HCT116 (cell line): ENCODE measurements at regions not wholly inside any gene's neighbourhood (a gene's known extent, or its start where the extent isn't known, plus 50 kb on each side); places are given as distances from the start of the nearest gene placed in this dataset.

ENCODE experiments used
- ATAC-seq: fragments of 200-7000 bp; cut with Tn5 transposase; 2 replicates; pipeline ENCODE4 v1.9.1; 2020; ENCODE audit warnings: mild to moderate bottlenecking, moderate library complexity
- BruUV-seq: library from RNA; stranded (reverse); fragments of 400-500 nt; replicated peaks from 2 replicates; lab custom pipeline; 2021; lab: Mats Ljungman, UMichigan
- CTCF ChIA-PET: fragments of 300-600 bp; sonication (Branson Sonifier 250); formaldehyde crosslinking; loops from one replicate; lab custom pipeline; 2021; ENCODE audit warnings: antibody characterized with exemption; lab: Charles Lee
- POLR2A ChIA-PET: fragments of 300-600, 350-600 bp; sonication (Branson Sonifier 250); formaldehyde crosslinking; loops from one replicate; lab custom pipeline; 2021; ENCODE audit warnings: antibody characterized with exemption; lab: Charles Lee
- RAD21 ChIA-PET, 2 experiments: fragments of 300-600 bp; sonication (Branson Sonifier 250); formaldehyde crosslinking; loops; one replicate each; lab custom pipeline; 2023; ENCODE audit warnings: low total read pairs in 2 of 2; ENCODE audit not compliant: uncharacterized antibody in 2 of 2, unreplicated experiment in 2 of 2, low non-redundant PET in 1 of 2; lab: Charles Lee
- DNase-seq: peaks from one replicate; pipeline ENCODE4 v3.0.0-alpha.2; 2010; ENCODE audit warnings: low read depth, low spot score
- H2AFZ ChIP-seq: fragments of 200-600 bp; shearing (Covaris generic), sonication (generic); 2 replicates; pipeline ENCODE4 v1.6.1; 2017; ENCODE audit warnings: low read depth, mixed run types, mixed read lengths, antibody characterized with exemption, low read length; ENCODE audit not compliant: poor library complexity, severe bottlenecking
- H3K27ac ChIP-seq: 2 replicates; pipeline ENCODE4 v1.5.1; 2012; ENCODE audit warnings: low read depth, low read length
- H3K27me3 ChIP-seq: fragments of 200-600 bp; sonication (generic); 2 replicates; pipeline ENCODE4 v1.6.1; 2016; ENCODE audit warnings: mixed run types, low read length, mixed read lengths; ENCODE audit not compliant: insufficient read depth
- H3K36me3 ChIP-seq, 2 experiments: fragments of 200-500 bp in 1 of 2; fragments of 200-600 bp in 1 of 2; sonication (Bioruptor generic) in 1 of 2; sonication (generic) in 1 of 2; 2 replicates each; pipeline versions ENCODE4 v1.5.1 to v1.6.1; 2014 to 2016; ENCODE audit warnings: low read length in 2 of 2, inconsistent platforms in 1 of 2, mixed read lengths in 1 of 2, mixed run types in 1 of 2; ENCODE audit not compliant: insufficient read depth in 2 of 2, control insufficient read depth in 1 of 2
- H3K4me1 ChIP-seq, 2 experiments: fragments of 200-600 bp in 1 of 2; sonication (generic) in 1 of 2; 2 replicates each; pipeline versions ENCODE4 v1.5.1 to v1.6.1; 2012 to 2017; ENCODE audit warnings: low read length in 2 of 2, inconsistent platforms in 1 of 2, mild to moderate bottlenecking in 1 of 2, mixed read lengths in 1 of 2, mixed run types in 1 of 2, moderate library complexity in 1 of 2; ENCODE audit not compliant: insufficient read depth in 2 of 2, control insufficient read depth in 1 of 2
- H3K4me2 ChIP-seq: fragments of 200-600 bp; sonication (generic); 2 replicates; pipeline ENCODE4 v1.6.1; 2017; ENCODE audit warnings: mixed run types, low read length, mixed read lengths
- H3K4me3 ChIP-seq, 2 experiments: fragments of 200-600 bp in 1 of 2; sonication (generic) in 1 of 2; replicated peaks in 1 of 2; 2 replicates each; pipeline ENCODE4 v1.5.1; 2011 to 2016; ENCODE audit warnings: low read length in 2 of 2, control low read depth in 1 of 2, low read depth in 1 of 2, mild to moderate bottlenecking in 1 of 2, mixed read lengths in 1 of 2, mixed run types in 1 of 2
- H3K79me2 ChIP-seq: fragments of 200-600 bp; sonication (generic); 2 replicates; pipeline ENCODE4 v1.6.1; 2017; ENCODE audit warnings: mild to moderate bottlenecking, mixed run types, low read length, moderate library complexity, mixed read lengths; ENCODE audit not compliant: insufficient read depth
- H3K9ac ChIP-seq: fragments of 200-600 bp; sonication (generic); 2 replicates; pipeline ENCODE4 v1.6.1; 2016; ENCODE audit warnings: low read length, mixed read lengths
- H3K9me2 ChIP-seq: fragments of 200-600 bp; sonication (generic), shearing (Covaris generic); 2 replicates; pipeline ENCODE4 v1.6.1; 2017; ENCODE audit warnings: mixed run types, mild to moderate bottlenecking, moderate library complexity; ENCODE audit not compliant: insufficient read depth
- H3K9me3 ChIP-seq, 2 experiments: fragments of 200-500 bp in 1 of 2; fragments of 200-600 bp in 1 of 2; sonication (Bioruptor generic) in 1 of 2; sonication (generic) in 1 of 2; 2 replicates each; pipeline ENCODE4 v1.6.1; 2014 to 2017; ENCODE audit warnings: low read length in 2 of 2, mixed read lengths in 2 of 2, inconsistent platforms in 1 of 2, low read depth in 1 of 2, mild to moderate bottlenecking in 1 of 2, mixed run types in 1 of 2, moderate library complexity in 1 of 2; ENCODE audit not compliant: control insufficient read depth in 1 of 2, insufficient read depth in 1 of 2
- H4K20me1 ChIP-seq: fragments of 200-600 bp; sonication (generic), shearing (Covaris generic); 2 replicates; pipeline ENCODE4 v1.6.1; 2017; ENCODE audit warnings: mixed run types, mild to moderate bottlenecking, moderate library complexity; ENCODE audit not compliant: insufficient read depth
- CBX3 ChIP-seq: IDR thresholded peaks from 2 replicates; pipeline ENCODE4 v1.6.1; 2012; ENCODE audit warnings: low read depth
- CEBPB ChIP-seq: IDR thresholded peaks from 2 replicates; pipeline ENCODE4 v1.6.1; 2012; ENCODE audit warnings: low read depth
- EGR1 ChIP-seq: IDR thresholded peaks from 2 replicates; pipeline ENCODE4 v1.6.1; 2012; ENCODE audit warnings: low read depth
- ELF1 ChIP-seq: IDR thresholded peaks from 2 replicates; pipeline ENCODE4 v1.6.1; 2012; ENCODE audit warnings: low read depth, borderline replicate concordance
- EZH2 ChIP-seq: fragments of 200-600 bp; sonication (generic); IDR thresholded peaks from 2 replicates; pipeline ENCODE4 v1.6.1; 2017; ENCODE audit warnings: antibody characterized with exemption, mixed run types
- EZH2phosphoT487 ChIP-seq: fragments of 200-600 bp; IDR thresholded peaks from 2 replicates; pipeline ENCODE4 v1.6.1; 2018; ENCODE audit warnings: antibody characterized with exemption, borderline replicate concordance
- FOSL1 ChIP-seq: IDR thresholded peaks from 2 replicates; pipeline ENCODE4 v1.6.1; 2012; ENCODE audit warnings: low read depth
- JUND ChIP-seq: IDR thresholded peaks from 2 replicates; pipeline ENCODE4 v1.6.1; 2012
- POLR2A ChIP-seq: IDR thresholded peaks from 2 replicates; pipeline ENCODE4 v1.7.0; 2011; ENCODE audit warnings: borderline replicate concordance; ENCODE audit not compliant: insufficient read depth, insufficient read length; ENCODE audit errors: extremely low read depth
- POLR2AphosphoS5 ChIP-seq: IDR thresholded peaks from 2 replicates; pipeline ENCODE4 v1.6.1; 2011; ENCODE audit warnings: mild to moderate bottlenecking, low read depth, low read length, moderate library complexity
- RAD21 ChIP-seq: IDR thresholded peaks from 2 replicates; pipeline ENCODE4 v1.6.1; 2012; ENCODE audit warnings: low read depth, mild to moderate bottlenecking
- SIN3A ChIP-seq: IDR thresholded peaks from 2 replicates; pipeline ENCODE4 v1.6.1; 2012; ENCODE audit warnings: low read depth
- TCF7L2 ChIP-seq: IDR thresholded peaks from 2 replicates; pipeline ENCODE4 v1.7.0; 2011; ENCODE audit warnings: borderline replicate concordance, inconsistent platforms; ENCODE audit not compliant: insufficient read depth, insufficient read length; ENCODE audit errors: extremely low read depth
- ZFX ChIP-seq: fragments of 450-650 bp; IDR thresholded peaks from 2 replicates; pipeline ENCODE4 v1.6.1; 2017
- ZNF274 ChIP-seq: fragments of 200-500 bp; sonication (Bioruptor generic); IDR thresholded peaks from 2 replicates; pipeline ENCODE4 v1.6.1; 2014; ENCODE audit warnings: mild to moderate bottlenecking, low read depth, low read length, inconsistent platforms
- intact Hi-C: fragments of 100-400 bp; cut with micrococcal nuclease; formaldehyde crosslinking; loops from 2 replicates; pipeline ENCODE4 v1.10.0; 2022
- TF ChIP-seq, protein P1 (sequence below): IDR thresholded peaks from 2 replicates; pipeline ENCODE4 v1.6.1; 2012
- TF ChIP-seq, protein P2 (sequence below), 3 experiments: fragments of 200-600 bp in 1 of 3; sonication (generic) in 1 of 3; IDR thresholded peaks in 2 of 3; conservative IDR thresholded peaks in 1 of 3; 2 replicates each; pipeline ENCODE4 v1.5.1; 2012 to 2017; ENCODE audit warnings: low read depth in 2 of 3, low read length in 2 of 3, antibody characterized with exemption in 1 of 3, borderline replicate concordance in 1 of 3, control low read depth in 1 of 3, mild to moderate bottlenecking in 1 of 3, mixed read lengths in 1 of 3, mixed run types in 1 of 3, moderate library complexity in 1 of 3; ENCODE audit not compliant: insufficient read depth in 1 of 3
- TF ChIP-seq, protein P3 (sequence below): IDR thresholded peaks from 2 replicates; pipeline ENCODE4 v1.6.1; 2012; ENCODE audit warnings: low read depth
- TF ChIP-seq, protein P4 (sequence below): IDR thresholded peaks from 2 replicates; pipeline ENCODE4 v1.6.1; 2011; ENCODE audit warnings: mild to moderate bottlenecking, low read length, moderate library complexity; ENCODE audit not compliant: insufficient replicate concordance; ENCODE audit errors: extremely low read depth
- TF ChIP-seq, protein P5 (sequence below): IDR thresholded peaks from 2 replicates; pipeline ENCODE4 v1.6.1; 2012

DNA sequence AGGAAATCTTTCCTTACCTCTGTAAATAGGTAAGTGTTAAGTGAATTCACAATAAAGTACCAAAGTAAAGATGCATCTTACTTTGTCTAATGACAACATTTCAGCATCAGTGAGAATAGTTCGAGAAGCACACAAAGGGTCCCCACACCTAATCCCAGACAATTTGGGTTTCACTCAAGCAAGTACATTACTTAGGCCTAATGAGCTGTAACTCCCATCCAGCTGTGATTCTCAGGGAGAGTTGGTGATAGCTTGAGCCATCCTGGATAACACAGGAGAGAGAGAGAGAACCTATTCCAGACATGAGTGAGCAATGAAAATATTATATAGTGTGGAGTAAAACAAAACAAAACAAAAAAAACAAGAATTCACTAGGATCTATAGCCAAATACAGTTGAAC is 149.1 kb upstream of the NRG3 start:
- Histone ChIP-seq H3K27ac (no peak overlapping the region), H2AFZ (no peak overlapping the region), H3K79me2 (no peaks in the 10 kb centered on the region), H3K27me3 (no peaks in the 10 kb centered on the region), H4K20me1 (no peaks in the 10 kb centered on the region), H3K9me3 (peaks cover 5 to 13% of the 10 kb centered on the region in 2 experiments; a peak in 2 of 4 replicates), H3K9ac (no peak overlapping the region), H3K4me2 (no peak overlapping the region), H3K9me2 (no peaks in the 10 kb centered on the region), H3K36me3 (no peaks in the 10 kb centered on the region), H3K4me1 (no peaks in the 10 kb centered on the region), H3K4me3 (no peak overlapping the region)
- no peak for TF ChIP-seq JUND
- TF ChIP-seq, protein P1, sequence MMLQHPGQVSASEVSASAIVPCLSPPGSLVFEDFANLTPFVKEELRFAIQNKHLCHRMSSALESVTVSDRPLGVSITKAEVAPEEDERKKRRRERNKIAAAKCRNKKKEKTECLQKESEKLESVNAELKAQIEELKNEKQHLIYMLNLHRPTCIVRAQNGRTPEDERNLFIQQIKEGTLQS = no peak
- no peak for TF ChIP-seq POLR2AphosphoS5
- TF ChIP-seq ZNF274 = no peak
- no peak for TF ChIP-seq EZH2
- TF ChIP-seq, protein P2, sequence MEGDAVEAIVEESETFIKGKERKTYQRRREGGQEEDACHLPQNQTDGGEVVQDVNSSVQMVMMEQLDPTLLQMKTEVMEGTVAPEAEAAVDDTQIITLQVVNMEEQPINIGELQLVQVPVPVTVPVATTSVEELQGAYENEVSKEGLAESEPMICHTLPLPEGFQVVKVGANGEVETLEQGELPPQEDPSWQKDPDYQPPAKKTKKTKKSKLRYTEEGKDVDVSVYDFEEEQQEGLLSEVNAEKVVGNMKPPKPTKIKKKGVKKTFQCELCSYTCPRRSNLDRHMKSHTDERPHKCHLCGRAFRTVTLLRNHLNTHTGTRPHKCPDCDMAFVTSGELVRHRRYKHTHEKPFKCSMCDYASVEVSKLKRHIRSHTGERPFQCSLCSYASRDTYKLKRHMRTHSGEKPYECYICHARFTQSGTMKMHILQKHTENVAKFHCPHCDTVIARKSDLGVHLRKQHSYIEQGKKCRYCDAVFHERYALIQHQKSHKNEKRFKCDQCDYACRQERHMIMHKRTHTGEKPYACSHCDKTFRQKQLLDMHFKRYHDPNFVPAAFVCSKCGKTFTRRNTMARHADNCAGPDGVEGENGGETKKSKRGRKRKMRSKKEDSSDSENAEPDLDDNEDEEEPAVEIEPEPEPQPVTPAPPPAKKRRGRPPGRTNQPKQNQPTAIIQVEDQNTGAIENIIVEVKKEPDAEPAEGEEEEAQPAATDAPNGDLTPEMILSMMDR (IDR thresholded peaks at IDR 0.05 in 2 of 3, conservative IDR thresholded peaks at IDR 0.05 in 1 of 3; ENCODE audit: borderline replicate concordance in 1 of 3, insufficient read depth in 1 of 3, low read depth in 2 of 3, low read length in 2 of 3) = no peak
- TF ChIP-seq CBX3 = no peak
- no peak for TF ChIP-seq POLR2A
- TF ChIP-seq, protein P3, sequence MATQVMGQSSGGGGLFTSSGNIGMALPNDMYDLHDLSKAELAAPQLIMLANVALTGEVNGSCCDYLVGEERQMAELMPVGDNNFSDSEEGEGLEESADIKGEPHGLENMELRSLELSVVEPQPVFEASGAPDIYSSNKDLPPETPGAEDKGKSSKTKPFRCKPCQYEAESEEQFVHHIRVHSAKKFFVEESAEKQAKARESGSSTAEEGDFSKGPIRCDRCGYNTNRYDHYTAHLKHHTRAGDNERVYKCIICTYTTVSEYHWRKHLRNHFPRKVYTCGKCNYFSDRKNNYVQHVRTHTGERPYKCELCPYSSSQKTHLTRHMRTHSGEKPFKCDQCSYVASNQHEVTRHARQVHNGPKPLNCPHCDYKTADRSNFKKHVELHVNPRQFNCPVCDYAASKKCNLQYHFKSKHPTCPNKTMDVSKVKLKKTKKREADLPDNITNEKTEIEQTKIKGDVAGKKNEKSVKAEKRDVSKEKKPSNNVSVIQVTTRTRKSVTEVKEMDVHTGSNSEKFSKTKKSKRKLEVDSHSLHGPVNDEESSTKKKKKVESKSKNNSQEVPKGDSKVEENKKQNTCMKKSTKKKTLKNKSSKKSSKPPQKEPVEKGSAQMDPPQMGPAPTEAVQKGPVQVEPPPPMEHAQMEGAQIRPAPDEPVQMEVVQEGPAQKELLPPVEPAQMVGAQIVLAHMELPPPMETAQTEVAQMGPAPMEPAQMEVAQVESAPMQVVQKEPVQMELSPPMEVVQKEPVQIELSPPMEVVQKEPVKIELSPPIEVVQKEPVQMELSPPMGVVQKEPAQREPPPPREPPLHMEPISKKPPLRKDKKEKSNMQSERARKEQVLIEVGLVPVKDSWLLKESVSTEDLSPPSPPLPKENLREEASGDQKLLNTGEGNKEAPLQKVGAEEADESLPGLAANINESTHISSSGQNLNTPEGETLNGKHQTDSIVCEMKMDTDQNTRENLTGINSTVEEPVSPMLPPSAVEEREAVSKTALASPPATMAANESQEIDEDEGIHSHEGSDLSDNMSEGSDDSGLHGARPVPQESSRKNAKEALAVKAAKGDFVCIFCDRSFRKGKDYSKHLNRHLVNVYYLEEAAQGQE = no peak
- TF ChIP-seq EZH2phosphoT487 = no peak
- no peak for TF ChIP-seq ELF1
- TF ChIP-seq, protein P4, sequence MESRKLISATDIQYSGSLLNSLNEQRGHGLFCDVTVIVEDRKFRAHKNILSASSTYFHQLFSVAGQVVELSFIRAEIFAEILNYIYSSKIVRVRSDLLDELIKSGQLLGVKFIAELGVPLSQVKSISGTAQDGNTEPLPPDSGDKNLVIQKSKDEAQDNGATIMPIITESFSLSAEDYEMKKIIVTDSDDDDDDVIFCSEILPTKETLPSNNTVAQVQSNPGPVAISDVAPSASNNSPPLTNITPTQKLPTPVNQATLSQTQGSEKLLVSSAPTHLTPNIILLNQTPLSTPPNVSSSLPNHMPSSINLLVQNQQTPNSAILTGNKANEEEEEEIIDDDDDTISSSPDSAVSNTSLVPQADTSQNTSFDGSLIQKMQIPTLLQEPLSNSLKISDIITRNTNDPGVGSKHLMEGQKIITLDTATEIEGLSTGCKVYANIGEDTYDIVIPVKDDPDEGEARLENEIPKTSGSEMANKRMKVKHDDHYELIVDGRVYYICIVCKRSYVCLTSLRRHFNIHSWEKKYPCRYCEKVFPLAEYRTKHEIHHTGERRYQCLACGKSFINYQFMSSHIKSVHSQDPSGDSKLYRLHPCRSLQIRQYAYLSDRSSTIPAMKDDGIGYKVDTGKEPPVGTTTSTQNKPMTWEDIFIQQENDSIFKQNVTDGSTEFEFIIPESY = no peak
- no peak for TF ChIP-seq RAD21
- TF ChIP-seq TCF7L2 = no peak
- TF ChIP-seq, protein P5, sequence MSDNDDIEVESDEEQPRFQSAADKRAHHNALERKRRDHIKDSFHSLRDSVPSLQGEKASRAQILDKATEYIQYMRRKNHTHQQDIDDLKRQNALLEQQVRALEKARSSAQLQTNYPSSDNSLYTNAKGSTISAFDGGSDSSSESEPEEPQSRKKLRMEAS = no peak
- TF ChIP-seq ZFX = no peak
- no peak for TF ChIP-seq FOSL1
- TF ChIP-seq SIN3A = no peak
- TF ChIP-seq EGR1 = no peak
- TF ChIP-seq CEBPB = no peak
- no peak for DNase-seq
- ChIA-PET RAD21 (no interaction called here), CTCF (no interaction called here), POLR2A (no interaction called here)
- no TSS peak for BruUV-seq
- ATAC-seq = no peak
- intact Hi-C loops = no loop called here
